ENCODE measurements at regions not wholly inside any gene's neighbourhood (a gene's known extent, or its start where the extent isn't known, plus 50 kb on each side); places are given as distances from the start of the nearest gene placed in this dataset.

DNA sequence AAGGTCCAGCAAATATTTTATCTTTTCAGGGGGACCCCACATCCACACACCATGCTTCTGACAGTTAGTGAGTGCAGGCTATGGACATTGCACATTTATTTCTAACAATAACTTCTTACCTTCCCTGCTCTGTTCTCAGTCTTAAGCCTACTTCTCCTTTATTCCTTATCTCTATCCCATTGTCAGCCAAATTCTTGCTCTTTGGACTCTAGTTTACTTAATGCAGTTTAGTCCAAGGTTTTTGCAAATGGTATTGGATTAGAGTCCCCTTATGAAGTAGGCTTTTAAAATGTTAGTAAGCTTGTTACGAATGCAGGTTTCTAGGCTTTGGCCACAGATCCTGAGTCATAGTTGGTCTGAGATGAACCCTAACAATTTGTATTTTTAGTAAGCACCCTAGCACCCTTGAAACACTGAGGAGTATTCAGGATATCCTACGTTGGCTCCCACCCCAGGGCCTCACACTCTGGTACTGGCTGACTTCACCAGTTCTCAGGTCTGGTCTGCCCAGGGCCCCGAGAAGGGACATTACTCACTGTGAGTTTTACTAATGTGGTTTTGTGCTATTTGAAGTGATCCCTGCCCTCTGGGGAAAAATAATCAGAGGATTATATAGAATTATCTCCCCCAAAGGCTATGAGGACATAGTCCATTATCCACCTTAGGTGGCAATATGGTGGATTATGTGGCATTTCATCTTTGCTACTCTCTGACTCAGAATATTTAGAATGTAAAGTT, 239.5 kb downstream of the TGFB2 start:
- DNase-seq, result no peak

DNA sequence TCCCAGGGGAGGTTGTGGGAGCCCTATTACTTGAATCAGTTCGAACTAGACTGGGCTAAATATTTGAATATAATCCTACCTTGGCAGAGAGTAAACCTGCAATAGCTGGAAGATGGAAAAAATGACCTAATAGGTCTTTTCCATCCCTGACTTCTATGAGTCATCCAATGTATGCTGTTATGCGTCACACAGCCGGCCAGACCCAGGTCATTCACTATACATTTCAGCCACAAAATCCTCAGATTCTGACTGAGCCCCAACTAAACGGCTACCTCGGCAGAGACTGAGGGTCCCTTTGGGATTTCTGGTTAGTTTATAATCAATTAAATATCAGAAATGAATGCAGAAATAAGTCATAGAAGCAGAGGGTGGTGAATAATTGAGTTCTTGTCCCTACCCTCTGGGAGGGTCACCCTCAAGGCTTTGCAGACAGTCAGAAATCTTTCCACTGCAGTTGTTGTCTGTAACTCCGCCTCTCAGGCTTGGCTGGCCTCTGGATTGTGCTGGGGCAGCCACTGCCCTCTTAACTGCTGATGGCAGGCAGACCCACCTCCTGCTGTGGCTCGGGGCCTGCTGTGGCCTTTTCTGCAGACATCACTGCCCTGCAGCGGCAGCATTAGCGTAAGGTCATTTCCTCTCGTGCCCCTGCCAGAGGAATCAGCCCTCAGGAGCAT, 240.5 kb downstream of the TGFB2 start:
- no peak for DNase-seq

DNA sequence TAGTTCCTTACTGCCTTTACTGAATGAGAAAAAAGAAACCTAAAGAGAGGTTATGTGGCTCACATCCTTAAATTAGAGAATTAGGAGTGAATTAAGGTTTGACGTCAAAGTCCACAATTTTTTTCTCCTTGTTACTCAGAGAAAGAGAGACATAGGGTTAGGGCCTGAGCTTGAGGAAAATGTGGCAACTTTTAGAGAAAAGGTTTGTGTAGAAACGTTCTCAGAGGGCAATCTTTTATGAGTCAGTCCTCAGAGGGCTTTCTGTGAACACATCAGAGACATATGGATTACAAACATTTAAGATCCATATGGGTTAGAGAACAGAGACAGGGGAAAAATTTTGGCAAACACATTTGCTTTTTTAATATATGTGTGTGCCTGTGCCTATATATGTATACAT, 242.8 kb downstream of the TGFB2 start:
- no peak for DNase-seq

DNA sequence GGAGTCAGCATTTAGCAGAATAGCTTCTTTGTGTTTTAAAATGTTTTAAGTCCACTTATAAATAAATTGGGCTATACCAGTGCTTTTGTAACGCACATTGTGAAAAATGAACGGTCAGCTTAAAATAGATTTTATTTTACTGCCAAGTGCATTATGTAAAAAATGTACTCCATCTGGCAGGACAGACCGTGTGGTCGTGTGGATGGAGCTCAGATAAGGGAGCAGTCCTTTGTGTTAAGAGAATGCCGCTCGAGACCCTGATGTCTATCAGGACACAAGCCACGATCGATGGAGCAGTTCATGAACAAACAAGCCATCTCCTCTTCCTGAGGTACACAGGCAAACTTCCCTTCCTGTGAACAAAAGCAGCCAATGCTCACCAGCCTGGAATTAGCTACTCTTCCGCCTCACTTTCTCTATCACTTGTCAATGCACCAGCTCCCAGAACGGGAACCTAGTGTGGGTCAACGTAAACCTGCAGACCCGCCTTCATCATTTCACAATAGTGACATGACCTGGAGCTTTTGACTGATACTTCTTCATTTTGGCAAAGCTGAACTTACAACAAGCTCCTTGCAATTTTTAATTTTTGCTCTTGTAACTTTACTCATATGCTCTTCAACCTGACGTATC, 243.5 kb downstream of the TGFB2 start:
- DNase-seq, result no peak

DNA sequence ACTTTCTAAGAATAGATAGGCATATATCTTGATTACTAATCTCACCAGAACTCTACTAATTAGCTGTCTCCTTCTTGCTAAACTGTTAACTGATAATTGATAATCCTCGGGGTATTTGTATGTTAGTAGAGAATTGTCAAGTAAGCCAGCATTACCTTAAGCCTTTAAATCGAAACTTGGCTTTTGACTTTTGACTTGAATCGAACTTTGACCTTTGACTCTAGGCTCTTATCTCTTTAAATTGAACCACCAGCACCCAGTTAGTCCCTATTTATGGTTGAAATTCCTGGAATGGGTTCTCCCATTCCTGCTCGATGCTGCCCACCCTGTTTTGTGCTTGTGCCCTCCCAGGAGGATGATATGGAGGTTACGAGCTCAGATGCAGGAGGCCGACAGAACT, 244.4 kb downstream of the TGFB2 start:
- no peak for DNase-seq

DNA sequence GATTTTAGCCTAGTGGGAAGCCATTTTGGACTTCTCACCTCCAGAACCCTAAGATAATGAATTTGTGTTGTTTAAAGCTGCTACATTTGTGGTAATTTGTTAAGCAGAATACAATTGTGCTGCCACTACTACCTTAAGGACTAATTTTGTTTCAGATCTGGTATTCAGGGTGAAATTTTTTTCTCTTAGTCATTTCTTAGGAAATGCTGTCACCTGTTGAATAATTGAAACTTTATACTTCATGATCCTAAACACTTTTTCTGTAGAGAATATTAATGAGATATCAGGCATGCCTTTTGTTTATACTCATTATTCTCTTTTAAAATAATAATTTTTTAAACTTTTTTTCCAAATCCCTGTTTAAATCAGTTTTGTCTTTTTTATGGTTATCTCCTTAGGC, 246.8 kb downstream of the TGFB2 start:
- no peak for DNase-seq

DNA sequence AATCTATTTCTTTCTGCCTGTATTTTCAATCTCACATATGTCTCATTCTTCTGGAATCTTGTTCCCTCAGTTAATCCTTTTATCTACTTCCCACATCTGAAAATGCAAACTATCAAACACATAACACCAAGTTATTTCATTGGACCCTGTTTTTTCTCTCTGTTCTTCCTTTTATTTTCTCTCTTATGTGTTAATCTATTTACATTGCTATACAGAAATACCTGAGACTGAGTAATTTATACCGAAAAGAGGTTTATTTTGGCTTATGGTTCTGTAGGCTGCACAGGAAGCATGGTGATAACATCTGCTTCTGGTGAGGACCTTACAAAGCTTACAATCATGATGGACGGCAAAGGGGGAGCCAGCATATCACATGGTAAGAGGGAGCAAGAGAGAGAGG, 247.6 kb downstream of the TGFB2 start:
- no peak for DNase-seq

DNA sequence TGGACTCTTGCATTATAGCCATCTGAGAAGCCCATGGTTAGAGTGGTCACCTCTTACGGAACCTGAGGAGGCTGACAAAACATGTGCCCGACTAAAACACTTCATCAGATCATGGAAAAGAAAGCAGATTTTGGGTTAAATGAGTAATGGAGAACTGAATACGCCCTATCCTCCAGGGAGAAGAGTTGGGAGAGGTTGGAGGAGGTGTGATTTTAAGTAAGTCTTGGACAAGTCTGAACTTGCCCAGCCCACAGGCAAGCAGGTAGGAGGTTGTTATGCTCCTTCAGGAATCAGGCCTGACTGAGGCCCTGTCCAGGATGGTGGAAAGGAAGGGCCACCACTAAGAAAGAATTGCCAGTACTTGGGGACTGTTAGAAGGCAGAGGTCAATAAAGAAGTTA, 255.8 kb downstream of the TGFB2 start:
- no peak for DNase-seq

DNA sequence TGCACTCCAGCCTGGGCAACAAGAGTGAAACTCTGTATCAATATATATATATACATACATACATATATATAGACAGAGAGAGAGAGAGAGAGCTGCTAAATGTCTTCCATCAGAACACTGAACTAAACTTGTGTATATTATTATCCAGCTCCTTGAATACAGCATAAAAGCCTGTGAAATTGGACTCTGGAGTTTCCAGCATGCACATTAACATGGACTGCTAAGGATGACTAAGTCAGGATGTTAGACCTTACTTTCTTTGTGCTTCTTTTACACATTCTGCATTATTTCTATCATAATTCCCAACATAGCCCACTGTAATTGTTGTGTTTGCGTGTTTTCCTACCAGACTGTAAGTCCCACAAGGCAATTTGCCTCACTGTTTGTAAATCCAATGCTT, 259.1 kb downstream of the TGFB2 start:
- DNase-seq, result no peak

DNA sequence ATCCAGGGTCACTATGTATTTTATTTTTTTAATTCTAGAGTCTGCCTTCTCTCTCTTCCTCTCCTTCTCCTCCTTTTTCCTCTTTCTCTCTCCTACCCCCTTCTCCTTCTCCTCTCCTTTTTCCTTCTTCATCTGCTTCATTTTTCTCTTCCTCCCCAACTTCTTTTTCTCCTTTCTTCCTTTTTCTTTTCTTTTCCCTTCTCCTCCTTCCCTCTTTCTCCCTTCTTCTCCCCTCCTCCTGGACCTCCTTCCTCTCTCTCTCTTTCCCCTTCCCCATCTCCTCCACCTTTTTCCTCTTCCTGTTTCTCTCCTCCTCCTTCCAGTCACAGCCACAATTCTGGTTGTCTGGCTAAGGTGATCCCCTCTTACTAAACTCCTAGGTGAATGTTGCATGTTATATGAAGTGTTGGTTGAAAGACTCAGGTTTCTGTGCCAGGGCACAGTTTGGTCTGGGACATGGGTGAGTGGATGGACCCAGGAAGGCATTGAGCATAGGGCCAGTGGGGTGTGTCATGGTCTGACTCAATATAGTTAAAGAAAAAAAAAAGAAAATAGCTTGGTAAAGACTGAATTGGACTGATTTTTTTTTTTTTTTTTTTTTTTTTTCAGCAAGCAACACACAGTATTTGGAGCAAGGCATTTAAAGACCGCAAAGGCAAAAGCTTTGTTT, 266.9 kb downstream of the TGFB2 start:
- DNase-seq, result no peak

DNA sequence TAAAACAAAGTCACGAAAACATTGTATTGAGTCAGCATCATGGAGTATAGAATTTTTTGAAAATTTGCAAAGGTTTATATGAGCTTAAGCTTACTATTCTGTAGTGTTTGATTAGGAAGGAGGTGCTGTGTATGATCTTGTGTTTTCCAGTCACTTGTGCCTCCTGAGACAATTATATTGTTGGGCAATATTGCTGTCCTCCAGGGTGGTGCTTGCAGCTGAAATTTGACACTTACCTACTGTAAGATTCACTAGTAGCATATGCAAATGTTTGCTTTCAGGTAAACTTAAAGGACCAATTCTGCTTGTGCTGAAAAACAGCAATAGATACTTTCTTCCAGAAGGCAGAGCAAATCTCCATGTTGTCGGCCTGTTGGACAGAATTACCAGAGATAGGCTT, 268.0 kb downstream of the TGFB2 start:
- no peak for DNase-seq

DNA sequence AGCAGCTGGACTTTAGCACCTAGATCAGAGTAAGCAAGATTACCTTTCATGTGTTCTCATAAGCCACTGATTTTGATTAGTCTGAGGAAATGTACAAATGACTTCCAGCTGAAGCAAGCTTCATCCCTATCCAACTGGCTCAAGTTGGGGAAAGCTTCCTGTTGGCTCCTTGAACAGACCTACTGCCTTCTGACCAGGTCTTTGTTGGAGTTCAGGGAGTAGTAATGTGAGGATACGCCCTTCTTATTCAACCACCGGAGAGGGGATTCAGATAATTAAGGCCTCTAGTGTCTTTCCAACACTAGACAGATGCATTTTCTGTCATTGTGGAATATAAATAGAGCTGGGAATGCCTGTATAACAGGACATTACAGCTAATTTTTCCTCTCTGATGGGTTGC, 268.9 kb downstream of the TGFB2 start:
- no peak for DNase-seq

DNA sequence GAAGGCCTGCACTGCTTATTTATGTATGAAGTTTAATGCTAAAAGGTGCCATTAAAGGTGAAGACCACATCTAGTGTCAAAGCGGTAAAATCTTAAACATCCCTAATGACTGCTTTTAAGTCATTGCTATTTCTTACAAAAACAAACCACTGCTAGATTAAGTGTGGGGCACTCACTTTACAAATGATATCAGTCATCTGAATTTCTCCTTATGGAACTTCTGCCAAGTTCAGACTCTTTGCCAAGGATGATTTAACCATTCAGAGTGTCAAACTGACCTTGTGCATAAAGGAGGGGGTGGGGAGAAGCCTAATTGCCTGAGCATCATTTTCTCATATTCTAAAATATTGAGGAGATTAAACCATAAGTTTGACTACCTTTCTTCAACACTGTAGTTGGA, 271.5 kb downstream of the TGFB2 start:
- no peak for DNase-seq

DNA sequence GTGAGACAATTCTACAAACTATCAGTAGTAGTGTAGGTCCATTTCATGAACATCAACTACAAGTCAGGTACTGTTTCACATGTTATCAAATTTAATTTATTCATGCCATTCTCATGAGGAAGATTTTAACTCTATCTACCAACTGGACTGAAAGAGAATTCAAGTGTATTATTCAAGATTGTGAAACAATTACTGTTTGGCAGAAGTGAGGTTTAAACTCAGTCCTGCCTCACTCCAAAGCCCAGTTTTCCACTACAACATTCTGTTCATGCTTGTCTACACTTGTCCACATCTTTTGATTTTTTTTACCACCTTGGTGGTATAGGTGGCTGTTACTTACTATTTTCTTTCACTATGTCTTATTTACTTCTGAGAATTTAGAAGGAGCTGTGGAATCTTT, 272.9 kb downstream of the TGFB2 start:
- DNase-seq, result no peak

DNA sequence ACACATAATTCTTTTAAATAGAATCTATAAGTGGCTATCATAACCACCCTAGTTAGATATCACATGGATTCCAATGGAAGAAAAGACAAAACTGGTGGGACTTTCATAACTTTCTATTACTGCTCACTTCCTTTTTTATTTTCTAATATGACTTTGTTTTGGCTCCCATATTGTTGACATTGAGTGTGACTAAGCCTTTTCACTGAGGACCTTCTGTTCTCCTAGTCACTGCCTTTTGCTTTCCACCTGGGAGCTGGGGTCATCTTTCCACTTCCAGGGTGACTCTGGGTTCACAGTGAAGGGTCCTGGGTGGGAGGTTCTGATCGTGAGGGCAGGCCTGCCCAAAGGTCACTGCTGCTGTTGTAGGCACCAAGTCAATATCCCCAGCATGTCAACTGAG, 275.8 kb downstream of the TGFB2 start:
- DNase-seq, result no peak

DNA sequence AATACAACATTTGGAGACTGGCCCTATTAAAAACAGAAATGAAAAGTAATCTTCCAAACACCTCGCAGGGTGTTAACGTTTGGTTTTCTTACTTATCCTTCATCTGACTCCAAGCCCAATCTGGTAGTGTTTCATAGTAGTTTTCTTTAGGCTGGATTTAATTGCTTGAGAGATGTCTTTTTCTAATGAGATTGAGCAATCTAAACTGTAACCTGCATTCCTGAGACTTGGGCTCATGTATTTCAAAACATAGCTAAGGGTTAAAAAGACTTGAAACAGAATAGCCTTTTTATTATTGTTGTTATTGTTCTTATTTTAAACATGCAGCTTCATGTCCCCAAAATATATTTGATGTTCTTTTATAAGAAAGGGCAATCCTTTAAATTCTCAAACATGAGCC, 278.9 kb downstream of the TGFB2 start:
- no peak for DNase-seq

DNA sequence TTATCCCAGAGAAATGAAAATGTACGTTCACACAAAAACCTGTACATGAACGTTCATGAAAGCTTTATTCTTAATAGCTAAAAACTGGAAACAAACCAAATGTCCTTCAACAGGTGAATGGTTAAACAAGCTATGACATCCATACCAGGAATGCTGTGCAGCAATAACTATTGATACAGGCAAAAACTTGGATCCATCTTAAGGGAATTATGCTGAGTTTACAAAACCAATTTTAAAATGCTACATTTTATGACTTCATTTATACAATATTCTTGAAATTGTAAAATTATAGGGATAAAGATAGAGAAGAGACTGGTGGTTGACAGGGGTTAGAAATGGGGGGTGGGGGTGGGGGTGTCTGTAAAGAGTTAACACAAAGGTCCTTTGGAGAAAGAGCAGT, 280.3 kb downstream of the TGFB2 start:
- no peak for DNase-seq

DNA sequence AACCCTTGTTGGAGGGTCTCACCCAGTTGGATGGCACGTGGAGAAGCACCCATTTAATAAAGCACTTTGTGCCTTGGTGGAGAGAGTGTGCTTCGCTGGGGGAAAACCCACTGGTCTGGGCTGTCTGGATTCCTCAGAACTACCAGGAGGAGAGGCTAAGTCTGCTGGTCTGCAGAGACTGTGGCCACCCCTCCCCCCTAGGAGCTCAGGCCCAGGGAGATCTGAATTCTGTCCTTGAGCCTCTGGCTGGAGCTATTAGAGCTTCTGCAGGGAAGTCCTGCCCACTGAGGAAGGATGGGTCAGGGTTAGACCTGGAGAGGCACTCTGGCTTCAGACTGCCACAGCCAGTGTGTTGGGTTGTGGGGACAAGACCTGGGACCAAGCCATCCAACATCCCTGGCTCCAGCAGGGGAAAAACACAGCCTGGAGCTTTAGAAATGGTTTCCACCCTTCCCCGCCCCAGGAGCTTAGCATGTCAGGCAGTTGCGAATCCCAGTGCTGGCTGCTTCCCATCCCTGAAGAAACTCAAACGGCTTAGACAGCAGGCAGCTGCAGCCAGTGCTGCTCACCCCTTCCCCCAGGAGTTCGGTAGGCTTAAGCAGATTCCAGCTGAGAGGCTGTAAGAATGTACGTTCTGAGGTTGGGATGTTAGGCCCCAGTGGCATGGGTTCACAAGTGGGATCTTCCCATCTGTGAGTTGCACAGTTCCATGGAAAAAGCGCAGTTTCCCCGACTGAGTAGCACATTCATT, 288.3 kb downstream of the TGFB2 start:
- no peak for DNase-seq

DNA sequence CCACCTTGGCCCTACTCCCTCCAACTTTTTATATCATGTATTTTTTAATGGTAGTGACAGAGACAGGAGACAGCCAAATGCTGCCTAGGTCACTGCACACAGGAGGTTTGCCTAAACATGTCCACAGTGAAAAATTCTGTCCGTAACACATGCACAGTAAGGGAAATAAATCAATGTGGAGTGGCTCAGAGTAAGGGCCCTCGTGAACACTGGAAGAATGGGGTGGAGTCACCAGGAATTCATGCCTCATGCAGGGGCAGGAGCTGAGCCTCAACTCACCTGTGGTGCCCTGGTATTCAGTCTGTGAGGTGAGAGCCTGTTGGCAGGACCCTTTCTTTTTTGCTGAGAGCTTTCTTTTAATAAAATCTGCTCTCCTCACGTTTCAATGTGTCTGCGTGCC, 289.1 kb downstream of the TGFB2 start:
- no peak for DNase-seq

DNA sequence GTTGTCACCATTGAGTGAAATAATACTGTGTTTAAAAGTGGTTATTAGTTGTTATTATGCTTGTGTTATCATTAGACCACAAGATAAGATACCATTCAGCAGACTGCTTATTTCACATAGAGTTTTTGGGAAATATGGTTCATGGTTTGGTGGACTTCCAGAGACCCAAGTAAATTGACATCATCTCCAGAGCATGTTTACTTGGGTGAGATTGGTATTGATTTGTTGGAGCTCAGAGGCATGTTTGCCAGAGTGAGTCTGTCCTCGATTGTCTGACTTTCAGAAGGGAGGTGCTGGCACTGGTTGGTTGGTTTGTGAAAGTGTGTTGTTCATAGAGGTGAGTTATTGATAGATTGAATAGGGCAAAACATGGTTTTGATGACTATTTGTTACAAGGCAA, 291.4 kb downstream of the TGFB2 start:
- DNase-seq, result no peak

DNA sequence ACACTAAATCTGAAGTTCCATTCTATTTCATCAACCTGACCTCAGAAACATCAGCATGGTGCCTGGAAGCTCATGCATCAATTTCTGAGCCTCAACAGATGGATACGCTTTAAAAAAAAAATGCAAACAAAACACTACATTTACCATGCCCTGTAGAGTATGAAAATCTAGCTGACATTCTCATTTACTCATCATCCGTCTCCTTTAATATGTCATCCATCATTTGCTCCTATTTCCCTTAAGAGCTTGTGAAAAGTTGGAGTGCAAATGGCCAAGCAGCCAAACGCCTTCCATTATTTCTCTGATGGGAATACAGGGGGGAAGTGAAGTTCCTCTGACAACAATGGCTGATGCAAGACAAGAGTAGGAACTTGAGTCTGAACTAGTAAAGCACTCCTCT, 295.0 kb downstream of the TGFB2 start:
- no peak for DNase-seq

DNA sequence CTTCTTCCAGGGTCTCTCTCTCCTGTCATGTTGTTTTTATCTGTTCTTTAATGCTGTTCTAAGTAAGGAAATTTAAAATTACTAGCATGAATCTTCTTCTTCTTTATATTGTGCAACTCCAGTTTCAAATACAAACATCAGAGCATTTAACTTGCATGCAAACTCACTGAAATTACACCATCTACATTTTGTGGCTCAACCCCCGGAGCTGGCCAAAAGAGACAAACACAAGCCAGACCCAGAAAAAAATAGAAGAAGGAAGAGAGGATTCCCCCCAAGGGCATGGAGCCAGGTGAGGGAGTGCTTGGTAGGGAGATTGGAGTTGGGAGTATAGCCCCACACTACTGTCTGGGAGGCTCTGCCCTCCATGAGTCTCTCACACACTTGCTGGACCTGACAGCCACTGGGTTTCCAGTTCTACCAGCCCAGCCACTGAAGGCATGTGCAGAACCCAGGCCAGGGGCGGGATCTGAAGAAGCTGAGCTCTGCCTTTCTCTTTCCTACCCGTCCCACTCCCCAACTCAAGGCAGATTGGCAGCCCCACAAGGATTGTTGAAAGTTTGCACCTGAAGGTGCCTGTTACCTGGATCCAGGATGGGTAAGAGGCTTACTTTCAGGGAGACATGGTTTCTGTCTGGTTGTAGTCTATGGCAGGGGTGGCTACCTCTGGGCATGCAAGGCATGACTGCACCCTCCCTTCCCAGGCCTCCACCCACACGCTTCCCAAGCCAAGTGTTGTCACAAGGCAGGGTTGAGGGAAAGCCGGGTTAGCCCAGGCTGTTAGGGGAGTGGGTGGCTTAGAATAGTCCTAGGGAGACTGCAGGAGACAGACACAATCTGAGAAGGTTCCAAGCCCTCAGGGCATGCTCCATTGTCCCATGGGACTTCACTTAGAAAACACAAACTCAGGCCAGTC, 297.2 kb downstream of the TGFB2 start:
- DNase-seq, result no peak
